Spinal cord (tissue), 9 donors: ENCODE measurements at regions not wholly inside any gene's neighbourhood (a gene's known extent, or its start where the extent isn't known, plus 50 kb on each side); places are given as distances from the start of the nearest gene placed in this dataset.

Source experiments
- DNase-seq, 6 donors: peaks; one replicate each; pipeline versions ENCODE4 v3.0.0 to v3.0.0-alpha.2; 2013 to 2015; ENCODE audit warnings: low spot score in 6 of 6, low read depth in 4 of 6
- H3K27ac ChIP-seq: one replicate; pipeline ENCODE4 v1.5.1; 2013; ENCODE audit warnings: low read depth, low read length, control low read depth
- H3K27me3 ChIP-seq: one replicate; pipeline ENCODE4 v1.6.1; 2013; ENCODE audit warnings: low read length; ENCODE audit not compliant: control insufficient read depth, insufficient read depth
- H3K36me3 ChIP-seq: one replicate; pipeline ENCODE4 v1.6.1; 2013; ENCODE audit warnings: low read length; ENCODE audit not compliant: control insufficient read depth, insufficient read depth
- H3K4me1 ChIP-seq: one replicate; pipeline ENCODE4 v1.6.1; 2013; ENCODE audit warnings: low read length; ENCODE audit not compliant: control insufficient read depth, insufficient read depth
- H3K4me3 ChIP-seq: one replicate; pipeline ENCODE4 v1.5.1; 2013; ENCODE audit warnings: low read depth, low read length, control low read depth
- H3K9me3 ChIP-seq: one replicate; pipeline ENCODE4 v1.6.1; 2013; ENCODE audit warnings: low read length; ENCODE audit not compliant: control insufficient read depth, insufficient read depth
- WGBS: methylation state at CpG from one replicate; pipeline ENCODE4 v1.1.5; 2013; ENCODE audit warnings: missing lambda C conversion rate; ENCODE audit not compliant: insufficient coverage; 5-methylcytosine and 5-hydroxymethylcytosine counted together
- donor health status: healthy.

- Histone ChIP-seq H3K4me3 (no peak overlapping the region), H3K4me1 (no peaks in the 10 kb centered on the region), H3K9me3 (no peaks in the 10 kb centered on the region), H3K36me3 (no peaks in the 10 kb centered on the region), H3K27ac (no peak overlapping the region), H3K27me3 (no peaks in the 10 kb centered on the region)
- WGBS = 83% methylated on average over 3 of the region's 4 CpGs
- peak in 1 of 6 donors; percentile 54 for DNase-seq
These were observed 272.5 kb upstream of the TRAM1L1 start for GRCh38 chr4:117357866-117358265.

- WGBS = 94% methylated on average over 2 of the region's 4 CpGs
- H3K36me3 ChIP-seq = no peaks in the 10 kb centered on the region
- no peaks in the 10 kb centered on the region for H3K4me1 ChIP-seq
- no peak overlapping the region for H3K27ac ChIP-seq
- H3K4me3 ChIP-seq = no peak overlapping the region
- no peak for DNase-seq
- no peaks in the 10 kb centered on the region for H3K27me3 ChIP-seq
- H3K9me3 ChIP-seq = no peaks in the 10 kb centered on the region
These were observed 285.7 kb upstream of the TRAM1L1 start for GRCh38 chr4:117370944-117371668.

- Histone ChIP-seq H3K27ac (no peak overlapping the region), H3K4me3 (no peak overlapping the region), H3K27me3 (no peaks in the 10 kb centered on the region), H3K9me3 (no peaks in the 10 kb centered on the region), H3K4me1 (no peaks in the 10 kb centered on the region), H3K36me3 (no peaks in the 10 kb centered on the region)
- DNase-seq = no peak
- 83% methylated on average over 1 of the region's 3 CpGs for WGBS
These were observed 289.7 kb upstream of the TRAM1L1 start for GRCh38 chr4:117375101-117375500.

- no peak overlapping the region for H3K4me3 ChIP-seq
- no peaks in the 10 kb centered on the region for H3K27me3 ChIP-seq
- H3K27ac ChIP-seq = no peak overlapping the region
- H3K36me3 ChIP-seq = no peaks in the 10 kb centered on the region
- H3K9me3 ChIP-seq = no peaks in the 10 kb centered on the region
- no peaks in the 10 kb centered on the region for H3K4me1 ChIP-seq
- peak in 2 of 6 donors; percentile 47 to 54 for DNase-seq
These were observed 291.3 kb upstream of the TRAM1L1 start for GRCh38 chr4:117376692-117377091.

GRCh38 chr4:117378942-117379341 is 293.6 kb upstream of the TRAM1L1 start:
- Histone ChIP-seq H3K27me3 (no peaks in the 10 kb centered on the region), H3K4me1 (no peaks in the 10 kb centered on the region), H3K4me3 (no peak overlapping the region), H3K9me3 (no peaks in the 10 kb centered on the region), H3K27ac (no peak overlapping the region), H3K36me3 (no peaks in the 10 kb centered on the region)
- DNase-seq = no peak
- 100% methylated on average over 1 of the region's 7 CpGs for WGBS

GRCh38 chr4:117383468-117383867 is 298.1 kb upstream of the TRAM1L1 start:
- H3K9me3 ChIP-seq = no peaks in the 10 kb centered on the region
- no CpG with 5 or more reads among the region's 1 CpG for WGBS
- DNase-seq = peak in 2 of 6 donors; percentile 61 to 87
- no peaks in the 10 kb centered on the region for H3K27me3 ChIP-seq
- no peaks in the 10 kb centered on the region for H3K4me1 ChIP-seq
- no peak overlapping the region for H3K27ac ChIP-seq
- no peaks in the 10 kb centered on the region for H3K36me3 ChIP-seq
- H3K4me3 ChIP-seq = no peak overlapping the region

GRCh38 chr4:117385526-117385925 is 300.1 kb upstream of the TRAM1L1 start:
- no CpG with 5 or more reads among the region's 1 CpG for WGBS
- Histone ChIP-seq H3K4me3 (no peak overlapping the region), H3K36me3 (no peaks in the 10 kb centered on the region), H3K4me1 (no peaks in the 10 kb centered on the region), H3K27ac (no peak overlapping the region), H3K27me3 (no peaks in the 10 kb centered on the region), H3K9me3 (no peaks in the 10 kb centered on the region)
- peak in 1 of 6 donors; percentile 26 for DNase-seq

- Histone ChIP-seq H3K36me3 (no peaks in the 10 kb centered on the region), H3K4me3 (no peak overlapping the region), H3K27ac (no peak overlapping the region), H3K9me3 (no peaks in the 10 kb centered on the region), H3K27me3 (no peaks in the 10 kb centered on the region), H3K4me1 (no peaks in the 10 kb centered on the region)
- no CpG with 5 or more reads among the region's 2 CpGs for WGBS
- DNase-seq = no peak
These were observed 301.7 kb upstream of the TRAM1L1 start for GRCh38 chr4:117387072-117387471.

GRCh38 chr4:117400039-117400835 is 314.9 kb upstream of the TRAM1L1 start:
- H3K4me3 ChIP-seq = no peak overlapping the region
- no peaks in the 10 kb centered on the region for H3K27me3 ChIP-seq
- no peaks in the 10 kb centered on the region for H3K4me1 ChIP-seq
- H3K27ac ChIP-seq = no peak overlapping the region
- no peaks in the 10 kb centered on the region for H3K9me3 ChIP-seq
- DNase-seq = no peak
- H3K36me3 ChIP-seq = no peaks in the 10 kb centered on the region

- no peak for DNase-seq
- H3K9me3 ChIP-seq = no peaks in the 10 kb centered on the region
- WGBS = no CpG with 5 or more reads among the region's 2 CpGs
- H3K27ac ChIP-seq = no peak overlapping the region
- no peaks in the 10 kb centered on the region for H3K4me1 ChIP-seq
- no peak overlapping the region for H3K4me3 ChIP-seq
- no peaks in the 10 kb centered on the region for H3K27me3 ChIP-seq
- H3K36me3 ChIP-seq = no peaks in the 10 kb centered on the region
These were observed 327.3 kb upstream of the TRAM1L1 start for GRCh38 chr4:117412661-117413060.
